Neural cell (in vitro differentiated cells): ENCODE measurements at regions not wholly inside any gene's neighbourhood (a gene's known extent, or its start where the extent isn't known, plus 50 kb on each side); places are given as distances from the start of the nearest gene placed in this dataset.

Experiments used
- H2AFZ ChIP-seq: fragments of 200-600, 300-800 bp; sonication (generic), shearing (Covaris generic); 2 replicates; pipeline ENCODE4 v1.6.0; 2014; ENCODE audit warnings: low read depth, mild to moderate bottlenecking, antibody characterized with exemption, low read length, moderate library complexity
- H3F3A ChIP-seq: fragments of 200-600 bp; shearing (Covaris generic); 2 replicates; pipeline ENCODE4 v1.6.1; 2016; ENCODE audit warnings: mild to moderate bottlenecking, moderate library complexity, mixed read lengths, antibody characterized with exemption, low read length; ENCODE audit not compliant: insufficient read depth, poor library complexity, severe bottlenecking
- H3K27ac ChIP-seq: fragments of 200-600, 300-800 bp; sonication (generic), shearing (Covaris generic); 2 replicates; pipeline ENCODE4 v1.5.1; 2014; ENCODE audit warnings: mild to moderate bottlenecking, low read length, moderate library complexity
- H3K27me3 ChIP-seq: fragments of 300-800, 200-600 bp; sonication (generic), shearing (Covaris generic); 2 replicates; pipeline ENCODE4 v1.6.0; 2014; ENCODE audit warnings: mild to moderate bottlenecking, low read depth, low read length, moderate library complexity; ENCODE audit not compliant: insufficient read depth
- H3K36me3 ChIP-seq: fragments of 300-800, 200-600 bp; sonication (generic), shearing (Covaris generic); 2 replicates; pipeline ENCODE4 v1.5.1; 2014; ENCODE audit warnings: mild to moderate bottlenecking, antibody characterized with exemption, low read length, moderate library complexity; ENCODE audit not compliant: insufficient read depth
- H3K4me2 ChIP-seq: fragments of 300-800, 200-600 bp; sonication (generic), shearing (Covaris generic); 2 replicates; pipeline ENCODE4 v1.6.0; 2014; ENCODE audit warnings: mild to moderate bottlenecking, low read length
- H3K4me3 ChIP-seq: fragments of 300-800, 200-600 bp; sonication (generic), shearing (Covaris generic); 2 replicates; pipeline ENCODE4 v1.5.1; 2014; ENCODE audit warnings: mild to moderate bottlenecking, low read length, moderate library complexity
- H3K79me2 ChIP-seq: fragments of 200-600 bp; shearing (Covaris generic); replicated peaks from 2 replicates; pipeline ENCODE4 v1.6.0; 2014; ENCODE audit warnings: mild to moderate bottlenecking, low read length, moderate library complexity; ENCODE audit not compliant: insufficient read depth
- H3K9ac ChIP-seq: fragments of 300-800, 200-600 bp; sonication (generic), shearing (Covaris generic); 2 replicates; pipeline ENCODE4 v1.6.1; 2016; ENCODE audit warnings: mild to moderate bottlenecking, low read length, mixed read lengths
- H3K9me2 ChIP-seq: fragments of 200-600 bp; shearing (Covaris generic); 2 replicates; pipeline ENCODE4 v1.6.1; 2016; ENCODE audit warnings: mild to moderate bottlenecking, low read length, mixed read lengths; ENCODE audit not compliant: insufficient read depth
- H3K9me3 ChIP-seq: fragments of 200-600, 300-800 bp; sonication (generic), shearing (Covaris generic); 2 replicates; pipeline ENCODE4 v1.6.1; 2016; ENCODE audit warnings: mild to moderate bottlenecking, mixed run types, low read length, moderate library complexity, mixed read lengths
- H4K20me1 ChIP-seq: fragments of 200-600 bp; shearing (Covaris generic); 2 replicates; pipeline ENCODE4 v1.6.1; 2016; ENCODE audit warnings: mild to moderate bottlenecking, mixed run types; ENCODE audit not compliant: insufficient read depth
- EP300 ChIP-seq: fragments of 450-650 bp; conservative IDR thresholded peaks from 2 replicates; pipeline ENCODE4 v1.6.1; 2014; ENCODE audit warnings: antibody characterized with exemption, mild to moderate bottlenecking, moderate library complexity; ENCODE audit not compliant: poor library complexity, severe bottlenecking
- EZH2 ChIP-seq: fragments of 200-600, 300-800 bp; shearing (Covaris generic), sonication (generic); IDR thresholded peaks from 2 replicates; pipeline ENCODE4 v1.6.1; 2014; ENCODE audit warnings: antibody characterized with exemption, low read length, borderline replicate concordance, mild to moderate bottlenecking; ENCODE audit not compliant: insufficient read depth, poor library complexity, severe bottlenecking
- MXI1 ChIP-seq: fragments of 450-650 bp; conservative IDR thresholded peaks from 2 replicates; pipeline ENCODE4 v1.6.1; 2014; ENCODE audit warnings: antibody characterized with exemption, mild to moderate bottlenecking; ENCODE audit not compliant: poor library complexity, severe bottlenecking
- POLR2AphosphoS5 ChIP-seq: IDR thresholded peaks from 2 replicates; pipeline ENCODE4 v1.6.1; 2012
- RAD21 ChIP-seq: fragments of 450-650 bp; conservative IDR thresholded peaks from 2 replicates; pipeline ENCODE4 v1.6.1; 2014; ENCODE audit warnings: antibody characterized with exemption, mild to moderate bottlenecking, moderate library complexity
- SMC3 ChIP-seq: fragments of 450-650 bp; conservative IDR thresholded peaks from 2 replicates; pipeline ENCODE4 v1.6.1; 2014; ENCODE audit warnings: antibody characterized with exemption, mild to moderate bottlenecking, moderate library complexity; ENCODE audit not compliant: poor library complexity
- TAF1 ChIP-seq: IDR thresholded peaks from 2 replicates; pipeline ENCODE4 v1.6.1; 2012; ENCODE audit warnings: low read depth
- TF ChIP-seq, protein P1 (sequence below): IDR thresholded peaks from 2 replicates; pipeline ENCODE4 v1.6.1; 2012; ENCODE audit warnings: borderline replicate concordance
- TF ChIP-seq, protein P2 (sequence below): fragments of 450-650 bp; IDR thresholded peaks from 2 replicates; pipeline ENCODE4 v1.5.1; 2014; ENCODE audit warnings: antibody characterized with exemption, mild to moderate bottlenecking, moderate library complexity; ENCODE audit not compliant: poor library complexity, severe bottlenecking

DNA sequence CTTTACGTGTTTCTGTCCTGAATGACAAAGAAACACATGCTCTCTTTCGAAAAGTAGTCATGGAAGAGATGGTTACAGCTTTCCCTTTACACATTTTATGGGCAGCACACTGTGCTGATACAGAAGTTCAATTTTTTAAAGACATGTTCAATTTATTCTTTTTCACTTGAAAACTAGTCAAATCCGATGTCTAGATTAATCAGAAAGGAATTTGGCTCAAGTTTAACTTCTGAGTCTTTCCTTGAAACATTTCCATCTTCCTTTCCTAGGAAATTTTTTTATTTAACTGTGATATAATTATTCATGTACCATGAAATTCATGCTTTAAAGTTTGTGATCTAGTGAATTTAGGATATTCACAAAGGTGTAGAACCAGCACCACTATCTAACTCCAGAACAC lies 360.1 kb downstream of the TNS3 start:
- no peak overlapping the region for H3K4me2 ChIP-seq
- H3K79me2 ChIP-seq, result no peaks in the 10 kb centered on the region
- H3K27me3 ChIP-seq, result no peaks in the 10 kb centered on the region
- no peaks in the 10 kb centered on the region for H3K36me3 ChIP-seq
- no peak overlapping the region for H3K27ac ChIP-seq
- no peak for TF ChIP-seq SMC3
- H3F3A ChIP-seq, result no peaks in the 10 kb centered on the region
- H3K9ac ChIP-seq, result no peak overlapping the region
- no peaks in the 10 kb centered on the region for H3K9me3 ChIP-seq
- no peaks in the 10 kb centered on the region for H4K20me1 ChIP-seq
- H2AFZ ChIP-seq, result no peak overlapping the region
- no peak overlapping the region for H3K4me3 ChIP-seq
- no peaks in the 10 kb centered on the region for H3K9me2 ChIP-seq

DNA sequence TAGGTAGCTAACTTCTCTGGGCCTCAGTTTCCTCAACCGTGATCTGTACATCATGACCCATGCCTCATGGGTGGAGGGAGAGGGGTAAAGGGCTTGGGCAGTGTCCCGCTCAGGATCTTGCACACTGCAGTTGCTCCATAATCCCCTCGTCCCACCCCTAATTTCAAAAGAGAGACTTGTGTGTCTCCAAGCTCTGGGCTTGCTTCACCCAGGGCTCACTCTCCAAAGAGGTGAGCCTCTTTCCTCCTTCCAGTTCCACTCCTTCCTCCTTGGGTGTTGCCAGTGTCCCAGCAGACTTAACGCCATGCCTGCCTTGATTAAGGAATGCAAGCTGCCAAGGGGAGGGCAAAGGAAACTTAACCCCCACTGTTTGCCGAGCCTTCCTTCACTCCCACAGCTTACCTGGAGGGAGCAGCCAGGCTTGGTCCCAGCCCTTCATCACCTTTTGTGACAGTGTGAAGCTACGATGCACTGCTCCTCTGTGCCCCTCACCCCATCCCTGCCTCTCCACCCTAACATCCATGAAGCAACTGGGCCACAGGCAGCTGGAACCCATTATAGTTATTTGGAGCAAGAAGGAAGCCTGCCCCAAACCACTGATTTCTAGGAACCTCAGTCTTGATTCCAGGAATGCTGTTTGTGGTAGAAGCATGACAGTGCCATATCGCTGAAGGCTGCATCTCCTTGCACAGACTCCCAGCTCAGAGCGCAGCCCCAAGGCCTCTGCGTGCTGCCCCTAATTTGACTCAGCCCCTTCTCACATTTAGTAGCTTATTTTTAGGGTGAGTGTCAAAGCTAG lies 363.3 kb downstream of the TNS3 start:
- Histone ChIP-seq H3K9me3 (no peaks in the 10 kb centered on the region), H3K36me3 (no peaks in the 10 kb centered on the region), H2AFZ (no peak overlapping the region), H3K4me2 (no peak overlapping the region), H3K27ac (no peak overlapping the region), H3F3A (no peaks in the 10 kb centered on the region), H3K4me3 (no peak overlapping the region), H3K9me2 (no peaks in the 10 kb centered on the region), H3K79me2 (no peaks in the 10 kb centered on the region), H3K27me3 (no peaks in the 10 kb centered on the region), H3K9ac (no peak overlapping the region), H4K20me1 (no peaks in the 10 kb centered on the region)
- TF ChIP-seq RAD21 (no peak), POLR2AphosphoS5 (no peak), EZH2 (no peak)
- TF ChIP-seq, protein P1, sequence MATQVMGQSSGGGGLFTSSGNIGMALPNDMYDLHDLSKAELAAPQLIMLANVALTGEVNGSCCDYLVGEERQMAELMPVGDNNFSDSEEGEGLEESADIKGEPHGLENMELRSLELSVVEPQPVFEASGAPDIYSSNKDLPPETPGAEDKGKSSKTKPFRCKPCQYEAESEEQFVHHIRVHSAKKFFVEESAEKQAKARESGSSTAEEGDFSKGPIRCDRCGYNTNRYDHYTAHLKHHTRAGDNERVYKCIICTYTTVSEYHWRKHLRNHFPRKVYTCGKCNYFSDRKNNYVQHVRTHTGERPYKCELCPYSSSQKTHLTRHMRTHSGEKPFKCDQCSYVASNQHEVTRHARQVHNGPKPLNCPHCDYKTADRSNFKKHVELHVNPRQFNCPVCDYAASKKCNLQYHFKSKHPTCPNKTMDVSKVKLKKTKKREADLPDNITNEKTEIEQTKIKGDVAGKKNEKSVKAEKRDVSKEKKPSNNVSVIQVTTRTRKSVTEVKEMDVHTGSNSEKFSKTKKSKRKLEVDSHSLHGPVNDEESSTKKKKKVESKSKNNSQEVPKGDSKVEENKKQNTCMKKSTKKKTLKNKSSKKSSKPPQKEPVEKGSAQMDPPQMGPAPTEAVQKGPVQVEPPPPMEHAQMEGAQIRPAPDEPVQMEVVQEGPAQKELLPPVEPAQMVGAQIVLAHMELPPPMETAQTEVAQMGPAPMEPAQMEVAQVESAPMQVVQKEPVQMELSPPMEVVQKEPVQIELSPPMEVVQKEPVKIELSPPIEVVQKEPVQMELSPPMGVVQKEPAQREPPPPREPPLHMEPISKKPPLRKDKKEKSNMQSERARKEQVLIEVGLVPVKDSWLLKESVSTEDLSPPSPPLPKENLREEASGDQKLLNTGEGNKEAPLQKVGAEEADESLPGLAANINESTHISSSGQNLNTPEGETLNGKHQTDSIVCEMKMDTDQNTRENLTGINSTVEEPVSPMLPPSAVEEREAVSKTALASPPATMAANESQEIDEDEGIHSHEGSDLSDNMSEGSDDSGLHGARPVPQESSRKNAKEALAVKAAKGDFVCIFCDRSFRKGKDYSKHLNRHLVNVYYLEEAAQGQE, result no peak
- TF ChIP-seq, protein P2, sequence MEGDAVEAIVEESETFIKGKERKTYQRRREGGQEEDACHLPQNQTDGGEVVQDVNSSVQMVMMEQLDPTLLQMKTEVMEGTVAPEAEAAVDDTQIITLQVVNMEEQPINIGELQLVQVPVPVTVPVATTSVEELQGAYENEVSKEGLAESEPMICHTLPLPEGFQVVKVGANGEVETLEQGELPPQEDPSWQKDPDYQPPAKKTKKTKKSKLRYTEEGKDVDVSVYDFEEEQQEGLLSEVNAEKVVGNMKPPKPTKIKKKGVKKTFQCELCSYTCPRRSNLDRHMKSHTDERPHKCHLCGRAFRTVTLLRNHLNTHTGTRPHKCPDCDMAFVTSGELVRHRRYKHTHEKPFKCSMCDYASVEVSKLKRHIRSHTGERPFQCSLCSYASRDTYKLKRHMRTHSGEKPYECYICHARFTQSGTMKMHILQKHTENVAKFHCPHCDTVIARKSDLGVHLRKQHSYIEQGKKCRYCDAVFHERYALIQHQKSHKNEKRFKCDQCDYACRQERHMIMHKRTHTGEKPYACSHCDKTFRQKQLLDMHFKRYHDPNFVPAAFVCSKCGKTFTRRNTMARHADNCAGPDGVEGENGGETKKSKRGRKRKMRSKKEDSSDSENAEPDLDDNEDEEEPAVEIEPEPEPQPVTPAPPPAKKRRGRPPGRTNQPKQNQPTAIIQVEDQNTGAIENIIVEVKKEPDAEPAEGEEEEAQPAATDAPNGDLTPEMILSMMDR, result no peak

DNA sequence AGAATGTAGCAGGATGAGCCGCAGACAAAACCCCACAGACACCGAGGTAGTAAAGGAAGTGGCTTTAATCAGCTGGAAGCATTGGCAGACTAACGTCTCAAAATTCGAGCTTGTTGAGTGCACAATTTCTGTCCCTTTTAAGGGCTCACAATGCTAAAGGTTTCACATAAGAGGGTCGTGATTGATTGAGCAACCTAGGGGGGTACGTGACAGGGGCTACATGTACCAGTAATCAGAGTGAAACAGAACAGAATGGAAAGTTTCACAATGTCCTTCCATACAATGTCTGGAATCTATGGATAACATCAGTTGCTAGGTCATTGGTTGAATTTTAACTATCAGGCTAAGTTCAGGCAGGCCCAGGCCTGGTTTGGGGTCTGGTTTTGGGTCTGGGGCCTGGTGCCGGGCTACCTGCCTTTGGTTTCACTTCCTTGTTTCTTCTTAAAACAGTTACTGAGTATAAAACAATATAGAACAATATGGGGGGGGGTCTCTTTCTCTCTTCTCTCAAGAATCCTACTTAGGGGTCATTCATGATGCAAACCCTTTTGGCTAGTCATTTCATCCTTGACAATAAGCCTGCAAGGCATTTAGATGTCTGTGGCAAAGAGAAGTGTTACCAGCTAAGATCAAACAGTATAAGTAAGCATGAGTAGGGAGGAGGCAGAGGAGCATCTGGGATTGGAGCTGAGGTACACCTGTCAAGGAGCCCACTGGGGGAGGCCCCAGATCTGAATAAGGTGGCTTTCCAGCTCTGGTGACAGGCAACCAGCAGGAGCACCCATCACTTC lies 364.1 kb downstream of the TNS3 start:
- H3K79me2 ChIP-seq, result no peaks in the 10 kb centered on the region
- H3K9me2 ChIP-seq, result no peaks in the 10 kb centered on the region
- H3K4me2 ChIP-seq, result no peak overlapping the region
- no peak overlapping the region for H3K27ac ChIP-seq
- no peaks in the 10 kb centered on the region for H4K20me1 ChIP-seq
- H2AFZ ChIP-seq, result no peak overlapping the region
- no peaks in the 10 kb centered on the region for H3K9me3 ChIP-seq
- H3F3A ChIP-seq, result no peaks in the 10 kb centered on the region
- H3K27me3 ChIP-seq, result no peaks in the 10 kb centered on the region
- H3K4me3 ChIP-seq, result no peak overlapping the region
- H3K36me3 ChIP-seq, result no peaks in the 10 kb centered on the region
- no peak overlapping the region for H3K9ac ChIP-seq
- TF ChIP-seq EP300 (no peak), SMC3 (no peak), TAF1 (no peak), POLR2AphosphoS5 (no peak), RAD21 (no peak), MXI1 (no peak), EZH2 (no peak)
- TF ChIP-seq, protein P1, result no peak
